GM18520 (cell line): ENCODE measurements at regions not wholly inside any gene's neighbourhood (a gene's known extent, or its start where the extent isn't known, plus 50 kb on each side); places are given as distances from the start of the nearest gene placed in this dataset.
"Not testable (repeated sequence)": the region's sequence is repeated elsewhere in the genome, so short reads cannot be mapped to it uniquely, and the experiment has no call there.

Source experiments
- ATAC-seq: cut with Tn5 transposase; IDR thresholded peaks from one replicate; pipeline ENCODE4 v1.9.1; 2021; ENCODE audit not compliant: unreplicated experiment

GRCh38 chr2:198917926-198918720, 539.6 kb downstream of the SATB2 start:
- no peak for ATAC-seq

GRCh38 chr2:198917275-198917674, 540.5 kb downstream of the SATB2 start:
- no peak for ATAC-seq

DNA sequence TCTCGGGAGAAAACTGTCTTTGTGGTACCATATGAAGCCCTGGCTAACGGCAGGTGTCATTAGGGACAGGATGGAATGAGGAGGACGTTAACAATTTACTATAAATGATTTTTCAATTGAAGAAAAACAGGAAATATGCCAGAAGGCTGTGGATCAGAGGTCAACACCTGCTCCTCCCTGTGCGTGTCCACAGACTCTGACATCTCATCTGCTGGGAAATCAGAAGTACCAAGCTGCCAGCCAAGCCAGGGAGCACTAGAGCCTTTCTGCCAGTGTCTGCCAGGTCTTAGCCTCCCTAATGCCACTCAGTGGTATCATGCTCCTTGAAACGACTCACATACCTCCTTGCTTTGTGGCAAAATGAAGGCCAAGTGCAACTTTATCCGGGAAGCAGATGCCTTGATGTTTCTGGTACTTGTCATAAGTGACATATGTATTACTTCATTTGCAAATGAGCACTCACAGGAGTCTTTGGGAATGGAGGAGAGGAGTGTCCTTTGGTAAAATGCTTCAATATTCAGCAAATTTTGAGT, 541.1 kb downstream of the SATB2 start:
- no peak for ATAC-seq

DNA sequence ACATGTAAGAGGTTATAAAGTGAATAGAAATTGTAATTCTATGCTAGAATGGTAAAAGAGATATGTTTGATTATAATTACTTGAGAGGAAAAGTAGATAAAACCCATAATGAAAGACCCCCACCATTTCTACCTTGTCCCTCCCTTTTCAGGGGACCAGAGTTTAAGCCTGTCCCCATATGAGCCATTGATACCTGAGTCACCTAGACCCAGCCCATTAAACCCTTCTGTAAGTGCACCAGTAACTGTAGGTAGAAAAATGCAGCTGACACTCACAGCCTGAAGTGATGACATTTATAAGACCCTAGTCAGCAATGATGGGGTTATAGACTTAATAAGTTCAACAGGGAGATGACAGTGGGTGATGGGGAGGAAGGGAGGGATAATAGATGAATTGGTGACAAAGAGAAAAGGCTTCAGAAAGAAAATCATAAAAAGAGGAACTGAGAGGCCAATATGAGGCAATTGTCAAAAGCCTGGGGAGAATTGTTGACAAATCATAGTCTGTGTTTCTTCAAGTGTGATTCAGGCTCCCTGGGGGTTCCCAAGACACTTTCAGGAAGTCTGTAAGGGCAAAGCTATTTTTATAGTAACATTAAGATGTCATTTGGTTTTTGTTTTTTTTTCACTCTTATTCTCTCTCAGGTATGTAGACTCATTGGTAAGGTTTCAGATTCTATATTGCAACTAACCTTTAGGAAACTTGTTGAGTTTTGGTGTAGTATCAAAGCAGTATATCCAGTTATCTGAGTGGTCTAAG, 544.2 kb downstream of the SATB2 start:
- peak; percentile 97 for ATAC-seq

- no peak for ATAC-seq
Measured at GRCh38 chr2:198909525-198910267, 548.0 kb downstream of the SATB2 start.

DNA sequence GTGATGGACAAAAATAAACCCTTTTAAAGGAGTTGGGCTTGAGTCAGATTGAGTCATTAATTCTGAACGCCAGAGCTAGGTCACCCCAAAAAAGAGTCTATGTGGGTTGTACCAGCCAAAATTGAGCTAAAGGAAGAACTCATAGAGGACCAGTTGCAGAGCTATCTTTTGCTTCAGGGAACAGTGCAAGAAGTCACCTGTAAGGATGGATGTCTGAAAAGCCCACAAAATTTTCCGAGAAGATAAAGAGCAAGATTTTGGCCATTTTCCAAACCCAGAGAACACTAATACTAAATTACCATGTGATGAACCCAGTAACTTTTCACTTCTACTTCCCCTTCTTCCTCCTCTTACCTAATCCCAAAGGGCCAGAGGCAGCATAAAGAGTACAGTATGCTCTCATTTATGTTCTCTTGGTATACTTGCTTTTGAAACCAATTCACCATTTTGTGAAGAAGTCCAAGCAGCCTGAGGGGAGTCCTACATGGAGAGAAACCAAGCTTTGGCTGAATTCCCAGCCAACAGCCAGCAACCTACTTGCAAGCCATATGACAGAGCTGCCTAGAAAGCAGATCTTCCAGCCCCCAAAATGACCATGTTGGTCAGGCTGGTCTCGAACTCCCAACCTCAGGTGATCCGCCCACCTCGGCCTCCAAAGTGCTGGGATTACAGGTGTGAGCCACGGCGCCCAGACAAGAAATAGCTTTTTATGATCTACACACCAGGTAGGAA, 551.7 kb downstream of the SATB2 start:
- peak; percentile 55 for ATAC-seq

DNA sequence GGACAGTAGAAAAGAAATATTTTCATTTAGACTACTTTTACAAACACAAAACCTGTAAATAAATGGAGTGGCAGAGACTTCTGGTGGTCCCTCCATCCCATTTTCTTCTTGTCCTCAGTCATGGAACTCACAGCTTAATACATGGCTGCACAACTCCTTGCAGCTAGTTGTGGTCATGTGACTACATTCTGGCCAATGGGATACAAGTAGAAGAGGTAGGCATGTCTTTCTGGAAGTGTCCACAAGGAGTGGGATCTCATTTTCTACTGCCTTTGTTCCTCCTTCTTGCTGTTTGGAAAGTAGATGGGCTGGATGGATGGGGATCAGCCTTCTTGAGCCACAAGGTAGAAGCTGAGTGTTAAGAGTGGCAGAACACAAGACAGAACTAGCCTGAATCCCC, 555.8 kb downstream of the SATB2 start:
- no peak for ATAC-seq

GRCh38 chr2:198900141-198900540, 557.6 kb downstream of the SATB2 start:
- ATAC-seq: no peak

DNA sequence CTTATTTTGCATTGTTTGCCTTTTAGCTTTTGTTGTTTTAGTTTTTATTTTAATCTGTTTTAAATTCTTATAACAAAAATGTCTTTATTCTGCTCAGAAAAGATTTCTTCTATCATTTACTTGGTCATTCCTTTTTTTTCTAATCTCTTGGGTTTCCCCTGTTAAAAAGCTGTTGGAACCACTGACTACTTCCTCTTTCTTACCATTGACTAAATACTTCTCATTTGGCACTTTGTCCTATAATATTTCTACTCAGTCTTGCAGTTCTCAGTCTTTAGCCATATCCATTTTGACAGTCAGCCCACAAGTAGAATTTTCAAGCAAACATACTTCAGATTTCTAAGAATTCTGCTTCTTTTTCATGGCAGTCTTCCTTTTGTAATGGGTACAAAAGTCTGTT, 567.2 kb downstream of the SATB2 start:
- peak; percentile 88 for ATAC-seq

GRCh38 chr2:198883604-198884003, 574.1 kb downstream of the SATB2 start:
- no peak for ATAC-seq

DNA sequence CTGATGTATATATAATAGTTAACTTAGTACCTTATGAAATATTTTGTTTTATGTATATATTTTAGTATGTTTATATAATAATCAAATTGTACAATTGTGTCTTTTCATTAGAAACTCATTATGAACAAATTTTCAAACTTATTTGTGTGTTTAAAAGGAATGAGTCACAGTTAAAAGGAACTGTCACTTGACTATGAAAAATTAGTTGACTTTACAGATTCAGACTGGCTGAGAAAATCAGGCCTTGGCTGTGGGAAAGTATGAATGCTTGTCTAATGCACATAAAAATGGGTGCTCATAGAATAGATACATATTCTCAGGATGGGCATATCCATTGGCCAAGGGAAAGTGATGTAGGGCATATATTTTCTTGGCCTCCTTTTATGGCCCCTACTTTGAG, 576.8 kb downstream of the SATB2 start:
- ATAC-seq: no peak

DNA sequence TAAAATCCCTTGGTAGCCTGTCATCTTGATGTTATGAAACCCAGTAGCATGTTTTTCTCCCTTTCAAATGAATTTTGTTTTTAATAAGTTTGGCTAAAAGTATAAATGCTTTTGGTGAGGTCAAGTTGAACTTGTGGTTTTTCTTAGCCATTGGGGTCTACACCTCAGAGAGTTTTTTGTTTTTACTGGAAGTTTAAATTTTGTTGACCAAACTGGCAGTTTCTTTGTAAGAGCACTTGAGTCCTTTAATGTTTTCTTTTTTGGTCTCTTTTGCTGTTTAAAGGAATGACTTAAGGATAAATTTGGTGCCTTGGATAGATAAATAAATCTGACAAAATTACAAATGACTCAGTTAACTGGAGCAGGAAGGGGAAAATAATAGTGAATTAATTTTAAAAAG, 577.3 kb downstream of the SATB2 start:
- no peak for ATAC-seq

DNA sequence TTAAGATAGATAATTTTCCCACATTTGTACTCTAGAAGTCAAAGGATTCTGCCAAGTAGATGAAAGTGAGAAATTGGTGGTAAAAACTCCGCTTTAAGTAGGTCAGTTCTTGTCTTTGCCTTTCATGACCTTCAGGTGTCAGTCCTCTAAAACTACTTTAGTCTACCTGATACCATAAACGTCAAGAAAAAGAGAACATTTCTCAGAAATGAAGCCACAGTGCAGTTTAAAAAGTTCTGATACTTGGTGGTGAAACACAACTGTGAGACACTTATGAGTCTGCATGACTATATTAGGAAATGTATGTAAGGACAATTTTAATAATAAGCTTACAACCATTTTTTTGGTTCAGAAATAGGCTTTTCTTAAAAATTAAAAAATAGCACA, 583.3 kb downstream of the SATB2 start:
- ATAC-seq: peak; percentile 83

DNA sequence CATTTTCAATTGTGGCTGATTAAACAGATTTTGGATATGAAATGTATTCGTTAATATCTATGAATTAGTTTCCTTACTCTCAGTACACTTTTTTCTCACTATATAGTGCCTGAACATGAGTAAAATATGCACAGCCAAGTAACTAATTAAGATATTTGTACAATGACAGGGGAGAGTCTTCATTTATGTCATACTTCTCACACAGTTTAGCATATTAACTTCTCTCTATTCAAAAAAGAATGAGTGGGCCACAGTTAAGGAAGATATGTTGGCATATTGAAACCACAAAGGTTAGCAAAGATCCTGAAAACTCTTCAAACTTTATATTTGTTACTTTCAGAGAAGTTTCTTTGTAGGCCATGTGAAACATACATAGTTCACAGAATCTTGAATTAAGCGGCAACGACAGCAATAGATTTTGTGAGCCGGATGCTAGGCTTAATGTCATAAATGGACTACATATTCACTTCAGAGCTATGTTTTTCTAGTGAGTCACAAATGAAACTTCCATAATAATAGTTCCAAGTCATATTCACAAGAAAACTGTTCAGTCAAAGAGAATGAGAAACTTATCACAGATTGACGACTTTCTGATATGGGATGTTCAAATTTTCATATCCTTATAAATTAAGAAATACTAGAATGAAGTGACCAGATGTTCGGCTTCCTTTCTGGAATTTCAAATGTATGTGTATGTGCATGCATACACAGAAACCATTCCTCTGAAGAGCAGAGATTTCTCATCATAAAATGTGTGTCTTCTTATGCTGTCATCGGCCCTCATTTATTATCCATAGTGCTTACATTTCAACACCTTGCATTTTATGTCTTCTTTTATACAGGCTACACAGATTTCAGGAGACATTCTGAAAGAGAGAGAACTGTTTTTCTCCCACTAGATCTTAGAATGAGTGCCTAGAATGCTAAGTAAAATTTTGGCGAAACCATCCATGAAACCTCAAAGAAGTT, 584.0 kb downstream of the SATB2 start:
- peak; percentile 6 for ATAC-seq

GRCh38 chr2:198863655-198864054, 594.1 kb downstream of the SATB2 start:
- no peak for ATAC-seq

- ATAC-seq: no peak
Measured at GRCh38 chr2:198861080-198861479, 596.7 kb downstream of the SATB2 start.

DNA sequence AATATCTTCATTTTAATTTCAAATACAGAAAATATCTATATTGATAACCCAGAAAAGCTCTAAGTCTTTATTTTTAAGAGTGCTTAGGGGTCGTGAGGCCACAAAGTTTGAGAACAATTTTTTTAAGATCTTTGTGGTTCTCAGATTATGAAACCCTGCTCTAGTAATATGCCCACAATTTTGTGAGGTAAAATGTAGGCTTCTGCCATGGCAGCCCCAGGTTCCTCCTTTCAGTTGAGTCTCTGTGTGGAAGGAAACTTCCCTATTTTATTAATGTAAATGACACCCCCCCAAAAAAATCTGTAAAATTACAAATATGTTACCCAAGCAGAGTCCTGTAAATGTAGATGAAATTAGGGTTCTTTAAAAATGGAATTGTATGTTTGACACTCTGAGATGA, 600.5 kb downstream of the SATB2 start:
- ATAC-seq: no peak

DNA sequence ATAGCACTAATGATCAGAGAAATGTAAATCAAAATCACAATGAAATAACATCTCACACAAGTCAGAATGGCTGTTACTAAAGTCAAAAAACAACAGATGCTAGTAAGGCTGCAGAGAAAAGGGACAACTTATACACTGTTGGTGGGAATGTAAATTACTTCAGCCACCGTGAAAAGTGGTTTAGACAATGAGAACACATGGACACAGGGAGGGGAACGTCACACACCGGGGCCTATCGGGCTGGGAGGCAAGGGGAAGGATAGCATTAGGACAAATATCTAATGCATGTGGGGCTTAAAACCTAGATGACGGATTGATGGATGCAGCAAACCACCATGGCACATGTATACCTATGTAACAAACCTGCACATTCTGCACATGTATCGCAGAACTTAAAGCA, 602.0 kb downstream of the SATB2 start:
- not testable (repeated sequence) for ATAC-seq

GRCh38 chr2:198852248-198852647, 605.5 kb downstream of the SATB2 start:
- no peak for ATAC-seq

GRCh38 chr2:198825534-198825933, 632.2 kb downstream of the SATB2 start:
- no peak for ATAC-seq
